SIG-M5 (cell line): ENCODE measurements at regions not wholly inside any gene's neighbourhood (a gene's known extent, or its start where the extent isn't known, plus 50 kb on each side); places are given as distances from the start of the nearest gene placed in this dataset.

Source experiments
- DNase-seq: peaks from one replicate; lab custom pipeline; 2025; lab: John Stamatoyannopoulos, UW

DNA sequence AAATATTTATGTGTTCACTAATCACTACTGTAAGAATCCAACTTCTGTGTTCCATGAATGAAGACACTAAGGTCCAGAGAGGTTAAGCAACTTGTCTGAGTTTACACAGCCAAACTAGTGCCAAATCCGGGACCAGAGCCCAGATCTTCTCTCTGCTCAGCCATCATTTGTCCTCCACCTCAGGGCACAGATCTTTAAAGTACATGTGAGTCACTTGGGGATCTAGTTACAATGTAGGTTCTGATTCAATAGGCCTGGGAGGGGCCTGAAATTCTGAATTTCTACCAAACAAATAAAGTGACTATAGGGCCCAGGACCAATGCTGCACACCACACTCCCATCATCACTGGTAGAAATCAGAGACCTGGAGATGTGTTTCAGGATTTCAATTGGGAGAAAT is 162.9 kb downstream of the GXYLT1 start:
- DNase-seq, result no peak

DNA sequence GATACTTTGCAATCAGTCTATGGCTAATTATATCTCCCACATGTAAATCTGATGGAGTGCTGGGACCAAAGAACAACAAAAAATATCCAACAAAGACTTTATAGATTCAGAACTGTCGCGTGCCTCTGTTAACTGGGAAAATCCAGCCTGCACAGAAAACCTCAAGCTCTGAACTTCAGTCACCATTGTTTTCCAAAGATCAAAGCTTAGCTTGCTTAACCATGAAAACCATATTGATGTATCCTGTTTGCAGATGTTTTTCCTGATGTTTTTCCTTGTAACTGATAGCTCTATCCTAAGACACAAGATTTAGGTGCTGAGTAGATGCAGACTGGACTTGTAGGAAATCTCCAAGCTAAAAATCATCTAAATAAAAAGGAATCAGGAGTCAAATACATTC is 163.7 kb downstream of the GXYLT1 start:
- no peak for DNase-seq

DNA sequence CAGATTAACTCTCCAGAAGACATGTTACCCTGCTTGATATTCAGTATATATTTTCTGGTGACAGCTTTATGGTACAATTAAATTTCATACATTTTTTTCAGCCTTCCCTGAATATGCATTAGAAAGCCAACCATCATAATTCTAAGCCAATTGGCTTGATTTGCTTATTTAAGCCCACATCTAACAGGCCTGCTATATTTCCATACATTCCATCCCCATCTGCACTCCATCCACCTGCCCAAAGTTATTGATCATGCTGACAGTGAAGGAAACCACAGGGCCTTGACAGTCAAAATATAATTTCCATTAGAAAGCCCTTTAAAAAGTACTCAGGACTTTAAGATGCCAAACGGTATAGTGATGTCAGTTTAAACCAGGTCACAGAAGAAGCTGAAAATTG is 164.3 kb downstream of the GXYLT1 start:
- no peak for DNase-seq

DNA sequence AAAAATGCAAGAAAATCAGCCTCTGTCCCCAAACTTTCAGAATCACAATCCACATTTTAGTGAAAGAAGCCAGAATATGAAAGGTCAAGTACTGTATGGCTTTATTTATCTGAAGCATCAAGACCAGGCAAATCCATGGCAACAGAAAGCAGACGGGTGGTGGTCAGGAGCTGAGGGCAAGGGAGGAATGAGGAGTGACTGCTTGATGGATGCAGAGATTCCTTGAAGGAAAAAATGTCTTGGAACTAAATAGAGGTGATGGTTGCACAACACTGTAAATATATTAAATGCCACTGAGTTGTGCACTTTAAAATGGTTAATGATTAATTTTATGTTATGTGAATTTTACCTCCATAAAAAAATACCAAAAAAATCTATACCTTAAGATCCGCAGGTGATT is 165.1 kb downstream of the GXYLT1 start:
- no peak for DNase-seq

DNA sequence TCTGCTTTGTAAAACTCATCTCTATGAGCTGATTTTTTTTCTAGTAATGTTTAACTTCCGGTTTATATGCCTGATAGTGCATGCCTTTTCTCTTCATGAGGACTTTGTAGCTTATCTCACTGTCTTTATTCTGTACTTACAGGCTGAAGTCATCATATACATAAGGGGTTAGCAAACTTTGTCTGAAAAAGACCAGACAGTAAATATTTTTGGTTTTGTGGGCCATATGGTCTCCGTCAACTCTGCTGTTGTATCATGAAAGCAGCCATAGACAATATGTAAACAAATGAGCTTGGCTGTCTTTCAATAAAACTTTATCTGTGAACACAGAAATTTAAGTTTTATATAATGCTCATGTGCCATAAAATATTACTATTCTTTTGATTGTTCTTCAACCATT is 172.1 kb downstream of the GXYLT1 start:
- DNase-seq, result no peak

DNA sequence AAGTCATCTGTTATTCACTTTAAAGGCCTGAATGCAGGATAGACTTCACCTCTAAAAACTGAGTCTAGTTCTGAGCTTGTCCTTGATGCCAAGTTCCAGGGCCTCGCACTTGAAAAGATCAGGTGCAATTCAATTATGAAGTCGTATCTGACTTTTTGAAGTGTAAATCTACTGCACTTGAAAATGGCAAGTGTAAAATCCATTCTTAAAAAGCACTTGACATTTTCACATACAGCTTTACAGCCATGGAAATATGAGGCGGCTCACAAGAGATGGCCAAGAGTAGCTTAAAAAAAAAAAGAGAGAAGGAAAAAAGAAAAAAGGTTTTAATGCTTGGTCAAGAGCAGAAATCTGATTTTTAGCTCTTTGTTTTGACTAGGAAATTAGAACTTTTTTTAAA is 172.5 kb downstream of the GXYLT1 start:
- DNase-seq, result no peak

DNA sequence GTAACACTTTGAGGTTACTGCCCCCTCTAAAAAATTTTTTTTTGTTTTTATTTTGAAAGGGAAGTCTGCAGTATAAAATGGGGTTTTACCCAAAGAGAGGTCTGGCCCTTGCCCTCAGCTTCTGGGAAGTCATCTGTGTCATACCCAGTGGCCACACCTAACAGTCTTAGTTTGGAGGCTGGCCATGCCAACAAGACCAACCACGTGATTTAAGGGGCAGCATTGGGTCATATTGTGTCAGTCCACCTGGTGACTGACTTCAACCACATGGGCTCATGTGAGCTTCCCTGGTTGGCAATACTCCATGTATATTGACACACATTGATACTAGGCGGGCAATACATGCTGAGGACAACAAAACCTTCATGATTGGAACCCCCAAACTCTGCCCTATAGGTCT is 173.9 kb downstream of the GXYLT1 start:
- no peak for DNase-seq

DNA sequence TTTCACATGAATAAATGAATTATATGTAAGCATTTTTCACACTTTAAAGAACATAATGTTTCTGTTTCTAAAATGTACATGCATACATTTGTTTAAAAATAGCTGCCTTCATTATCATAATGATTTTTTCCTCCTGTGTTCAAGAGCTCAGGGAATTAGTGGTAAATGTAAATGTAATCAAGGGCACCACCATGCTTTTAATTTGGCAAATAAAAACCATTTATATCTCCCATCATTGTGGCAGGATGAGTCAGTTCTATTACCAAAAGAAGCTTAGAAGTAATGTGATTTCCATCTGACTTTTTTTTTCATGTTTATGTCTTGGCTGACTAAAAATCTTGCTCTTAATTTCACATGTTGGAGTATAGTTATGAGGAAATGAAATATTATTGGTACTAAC is 176.1 kb downstream of the GXYLT1 start:
- DNase-seq, result no peak

DNA sequence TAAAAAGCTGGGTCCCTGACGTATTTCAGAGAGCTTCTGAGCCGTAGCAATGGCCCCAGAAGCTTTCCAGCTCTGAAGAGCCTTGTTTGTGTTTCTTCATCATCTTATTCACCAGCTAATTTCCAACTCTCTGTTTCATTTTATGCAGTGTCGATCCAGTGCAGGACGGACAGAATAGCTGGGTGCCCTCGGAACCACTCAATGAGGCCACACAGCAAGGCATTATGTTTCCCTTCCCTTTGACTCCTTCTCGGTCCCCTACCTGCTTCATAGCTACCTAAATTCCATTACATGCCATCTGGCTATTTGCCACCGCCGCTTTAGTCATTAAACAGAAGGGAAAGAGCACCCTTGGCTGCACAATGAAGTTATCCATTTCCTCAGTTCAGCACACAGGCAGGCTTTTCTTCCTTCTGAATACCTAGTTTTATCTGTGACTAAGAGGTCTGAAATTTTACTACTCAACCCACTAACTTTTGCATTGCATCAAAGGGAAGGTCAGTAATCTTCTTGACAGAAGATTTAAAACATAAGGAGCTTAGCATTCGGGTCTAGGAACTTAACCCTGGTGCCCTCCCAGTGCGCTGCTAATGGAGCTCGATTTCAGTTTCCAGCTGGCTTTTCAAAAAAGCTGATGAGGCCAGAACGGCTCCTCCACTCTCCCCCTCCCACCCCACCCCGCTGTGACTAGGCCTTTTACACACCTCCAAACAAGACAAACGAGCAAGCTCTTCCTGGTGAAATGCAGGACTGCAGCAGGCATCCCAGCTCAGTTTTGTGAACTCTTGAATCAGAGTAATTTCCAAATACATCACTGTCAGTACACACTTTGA is 176.8 kb downstream of the GXYLT1 start:
- DNase-seq, result no peak

DNA sequence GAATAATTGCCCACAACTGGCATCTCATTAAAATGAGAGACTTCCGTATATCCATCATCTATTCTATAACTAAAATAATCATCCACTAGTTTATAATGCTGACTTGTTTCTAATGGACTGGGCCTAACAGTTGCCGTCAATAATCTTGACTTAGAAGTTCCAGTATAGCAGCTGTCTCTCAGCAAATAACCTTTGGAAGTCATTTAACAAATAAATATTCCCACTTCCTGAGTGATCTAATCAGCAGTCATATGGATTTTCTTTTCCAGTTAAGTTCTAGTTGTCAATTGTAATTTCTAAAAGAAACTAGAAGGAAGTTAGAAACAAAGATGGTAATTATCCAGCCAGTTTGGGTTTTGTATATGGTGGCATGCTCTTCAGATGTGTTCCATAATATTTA is 177.8 kb downstream of the GXYLT1 start:
- no peak for DNase-seq

DNA sequence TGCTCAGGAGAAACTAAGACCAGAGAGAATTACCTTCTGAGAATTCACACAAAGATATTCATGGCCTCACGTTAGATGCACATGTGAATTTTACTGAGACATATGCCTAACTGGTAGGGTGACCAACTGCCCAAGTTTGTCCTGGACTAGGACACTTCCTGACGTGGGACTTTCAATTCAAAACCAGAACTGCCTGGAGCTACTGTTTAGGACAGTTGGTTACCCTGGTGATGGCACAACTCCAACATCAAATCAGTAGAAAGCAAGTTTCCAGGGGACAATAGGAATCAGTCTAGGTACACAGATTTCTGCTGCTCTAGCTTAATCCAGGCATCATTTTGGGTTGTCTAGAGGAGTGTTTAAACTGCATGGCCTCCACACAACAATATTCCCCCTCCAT is 178.7 kb downstream of the GXYLT1 start:
- no peak for DNase-seq

DNA sequence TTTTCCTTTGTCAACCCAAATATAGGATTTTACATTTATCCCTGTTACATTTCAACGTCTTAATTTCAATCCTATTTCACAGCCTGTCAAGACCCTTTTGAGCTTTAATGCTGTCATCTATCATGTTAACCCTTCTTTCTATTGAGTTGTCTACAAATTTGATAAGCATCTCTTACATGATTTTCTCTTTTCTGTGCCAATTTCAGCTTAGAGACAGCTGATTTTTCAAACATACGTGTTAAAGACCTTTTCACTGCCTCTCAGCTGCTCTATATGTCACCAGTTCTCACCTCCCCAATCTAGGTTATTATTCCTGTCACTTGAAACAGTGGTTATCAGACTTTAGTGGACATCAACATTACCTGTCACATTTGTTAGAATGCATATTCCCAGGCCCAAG is 181.3 kb downstream of the GXYLT1 start:
- no peak for DNase-seq

DNA sequence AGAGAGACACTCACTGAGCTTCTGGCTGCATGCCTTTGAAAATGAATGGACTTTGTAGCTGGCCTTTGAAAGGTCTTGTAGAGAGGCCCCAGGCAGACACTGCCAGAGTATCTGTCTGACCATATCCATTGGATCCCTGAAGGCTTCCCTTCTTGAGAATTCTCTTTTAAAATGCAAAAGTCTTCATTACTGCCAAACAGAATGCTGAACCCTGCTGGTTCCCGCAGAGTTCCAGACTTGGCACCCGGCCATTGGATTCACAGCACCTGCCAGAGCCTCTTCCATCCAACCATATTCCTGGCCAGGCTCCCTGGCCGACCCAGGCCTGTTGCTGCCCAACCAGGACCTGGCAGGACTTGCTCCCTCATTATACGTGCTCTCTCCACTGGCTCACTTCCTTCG is 182.5 kb downstream of the GXYLT1 start:
- DNase-seq, result no peak

DNA sequence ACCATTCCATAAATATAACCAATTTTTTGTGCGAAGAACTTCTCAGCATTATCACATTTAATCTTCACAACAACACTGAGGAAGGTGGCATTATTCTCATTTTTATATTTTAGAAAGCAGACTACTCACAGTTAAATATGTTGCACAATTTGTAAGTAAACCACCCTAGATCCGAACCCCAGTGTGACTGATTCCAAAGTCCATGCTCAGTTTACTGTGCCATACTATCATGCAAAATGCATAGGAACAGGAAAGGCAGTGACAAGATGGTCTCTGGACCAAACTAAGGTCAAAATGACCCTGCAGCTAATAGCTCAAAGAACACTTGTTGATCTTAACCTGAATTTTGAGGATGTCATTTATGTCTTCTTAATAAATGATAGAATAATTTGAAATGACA is 185.4 kb downstream of the GXYLT1 start:
- no peak for DNase-seq

DNA sequence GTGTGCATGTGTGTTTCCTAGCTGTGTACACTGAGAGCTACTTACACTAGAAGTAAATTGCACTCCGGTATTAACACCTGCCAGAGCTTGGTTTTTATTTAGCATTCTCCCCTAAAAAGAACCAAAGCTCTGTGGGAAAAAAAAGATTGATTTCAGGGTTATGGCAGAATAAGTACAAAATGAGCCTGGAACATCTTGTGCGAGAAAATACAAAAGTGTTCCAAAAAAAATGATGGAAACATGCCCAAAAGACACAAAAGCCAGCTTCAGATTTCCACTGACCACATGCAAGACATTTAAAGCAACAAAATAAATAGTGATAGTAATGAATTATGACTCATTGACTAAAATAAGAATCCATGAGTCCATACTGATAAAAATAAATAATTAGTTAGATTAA is 188.3 kb downstream of the GXYLT1 start:
- no peak for DNase-seq

DNA sequence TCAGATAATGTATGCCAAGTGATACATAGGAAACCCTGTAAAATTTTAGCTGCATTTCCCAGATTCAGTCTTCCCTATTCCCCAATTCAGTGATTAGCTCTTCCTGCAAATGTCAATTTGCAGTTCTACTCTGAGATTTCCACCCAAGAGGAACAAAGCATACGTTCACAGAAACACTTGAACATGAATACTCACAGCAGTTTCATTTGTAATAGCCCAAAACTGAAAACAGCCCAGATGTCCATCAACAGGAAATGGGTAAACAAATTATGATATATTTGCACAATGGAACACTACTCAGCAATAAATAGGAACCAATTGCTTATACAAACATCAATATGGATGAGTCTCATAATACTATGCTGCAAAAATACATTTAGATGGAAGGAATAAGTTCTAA is 194.2 kb downstream of the GXYLT1 start:
- DNase-seq, result no peak

DNA sequence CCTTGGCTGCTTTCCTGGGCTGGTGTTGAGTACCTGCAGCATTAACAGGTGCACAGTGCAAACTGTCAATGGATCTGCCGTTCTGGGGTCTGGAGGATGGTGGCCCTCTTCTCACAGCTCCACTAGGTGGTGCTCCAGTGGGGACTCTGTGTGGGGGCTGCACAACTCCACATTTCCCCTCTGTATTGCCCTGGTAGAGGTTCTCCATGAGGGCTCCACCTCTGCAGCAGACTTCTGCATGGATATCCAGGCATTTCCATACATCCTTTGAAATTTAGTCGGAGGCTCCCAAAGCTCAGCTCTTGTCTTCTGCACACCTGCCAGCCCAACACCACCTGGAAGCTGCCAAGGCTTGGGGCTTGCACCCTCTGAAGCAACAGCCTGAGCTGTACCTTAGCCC is 198.6 kb downstream of the GXYLT1 start:
- no peak for DNase-seq

DNA sequence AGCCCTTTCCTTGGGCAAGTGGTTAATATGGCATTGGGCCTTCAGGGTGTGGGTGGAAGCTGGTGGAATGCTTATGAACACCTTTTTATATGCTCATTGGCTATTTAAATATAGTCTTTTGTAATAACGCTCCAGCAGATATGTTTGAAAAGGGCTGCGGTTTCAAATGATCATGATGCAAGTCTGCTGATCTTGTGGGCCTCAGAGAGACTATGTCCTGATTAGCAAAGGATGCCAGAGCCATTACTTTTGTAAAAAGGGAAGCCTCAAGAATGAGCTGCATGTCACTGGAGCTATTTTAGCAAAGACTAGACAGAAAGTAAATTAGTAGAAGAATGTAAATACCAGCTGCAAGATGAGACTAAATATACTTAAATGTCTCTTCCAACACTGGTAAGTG is 200.5 kb downstream of the GXYLT1 start:
- no peak for DNase-seq

DNA sequence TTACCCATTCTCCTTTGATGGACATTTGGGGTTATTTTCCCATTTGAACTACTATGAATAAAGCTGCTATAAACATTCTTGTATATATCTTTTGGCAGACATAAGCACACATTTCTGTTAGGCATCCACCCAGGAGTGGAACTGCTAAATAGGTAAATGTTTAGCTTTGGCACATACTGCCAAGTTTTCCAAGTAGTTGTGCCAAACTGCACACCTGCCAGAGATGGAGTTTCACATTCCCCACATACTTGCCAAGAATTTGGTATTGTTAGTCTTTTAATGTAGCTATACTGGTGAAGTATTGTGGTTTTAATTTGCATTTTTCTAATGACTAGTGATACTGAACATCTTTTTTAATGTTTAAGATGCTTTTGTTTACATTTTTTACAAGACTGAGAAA is 201.0 kb downstream of the GXYLT1 start:
- DNase-seq, result no peak

DNA sequence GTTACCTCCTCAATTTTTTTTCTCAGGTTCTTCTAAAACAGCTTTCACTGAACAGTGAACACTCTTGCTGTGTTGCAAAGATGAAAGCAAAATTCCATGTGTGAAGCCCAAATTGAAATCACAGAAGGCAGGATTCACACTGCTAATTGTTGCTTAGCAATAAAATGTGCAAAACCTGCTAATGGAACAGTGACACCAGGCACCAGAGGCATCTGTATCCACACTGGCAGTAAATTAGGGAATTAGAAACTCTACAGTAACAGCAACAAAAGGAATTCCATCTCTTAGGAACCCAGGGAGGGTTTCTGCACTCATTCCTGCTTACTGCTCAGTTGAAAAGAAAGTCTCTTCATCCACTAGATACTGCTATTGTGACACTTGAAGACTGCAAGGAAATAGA is 202.3 kb downstream of the GXYLT1 start:
- DNase-seq, result no peak

DNA sequence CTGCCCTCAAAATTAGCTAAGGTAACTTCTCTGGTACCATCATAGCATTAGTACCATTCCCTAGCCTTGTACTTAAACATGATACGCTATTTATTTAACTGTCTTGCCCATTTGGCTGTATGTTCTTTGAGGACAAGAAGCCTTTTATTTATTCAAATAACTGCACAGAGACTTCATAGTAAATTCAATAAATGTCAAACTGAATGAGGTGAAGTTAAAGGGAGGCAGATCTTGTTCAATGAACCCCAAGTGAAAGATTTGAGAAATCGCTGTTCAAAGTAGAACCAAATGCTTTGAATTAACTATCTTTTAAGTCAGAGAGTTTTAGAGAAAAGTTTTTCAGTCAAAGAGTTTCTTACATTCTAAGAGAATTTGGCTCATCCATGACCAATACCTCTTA is 203.6 kb downstream of the GXYLT1 start:
- DNase-seq, result no peak

DNA sequence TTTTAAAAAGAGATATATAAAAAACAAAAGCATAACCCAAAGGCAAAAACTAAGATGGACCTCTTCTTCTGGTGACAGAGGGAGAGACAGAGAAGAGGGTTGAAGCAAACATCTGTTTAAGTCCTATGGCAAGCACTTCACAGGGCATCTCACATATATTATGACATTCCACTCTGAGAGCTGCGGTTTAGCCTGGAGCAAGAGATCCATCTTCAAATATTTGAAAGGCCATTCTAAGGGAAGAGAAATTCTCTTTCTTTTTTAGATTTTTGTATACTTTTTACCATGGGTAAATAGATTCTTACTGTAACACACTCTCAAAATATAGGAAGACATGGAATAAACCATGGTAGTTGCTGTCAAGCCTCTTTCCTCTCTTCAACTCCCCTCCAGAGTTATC is 204.1 kb downstream of the GXYLT1 start:
- no peak for DNase-seq

DNA sequence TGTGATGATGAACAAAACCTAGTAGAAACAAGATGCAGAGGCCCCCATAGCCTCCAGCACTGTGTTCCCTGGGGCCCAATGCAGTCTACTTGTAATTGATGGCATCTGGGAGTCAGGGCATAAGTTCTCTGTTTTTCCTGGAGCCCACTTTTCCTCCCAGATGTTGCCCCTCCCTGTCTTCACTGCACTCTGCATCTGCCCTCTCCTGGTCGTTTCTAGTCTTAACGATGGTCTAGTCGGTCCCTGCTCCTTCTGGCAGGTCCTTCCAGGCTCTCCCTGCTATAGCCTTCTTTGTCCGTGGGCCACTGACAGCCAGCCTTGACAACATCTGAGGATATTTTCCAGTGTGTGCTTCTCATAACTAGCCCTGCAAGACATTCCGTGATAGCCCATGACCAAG is 208.3 kb downstream of the GXYLT1 start:
- DNase-seq, result no peak

DNA sequence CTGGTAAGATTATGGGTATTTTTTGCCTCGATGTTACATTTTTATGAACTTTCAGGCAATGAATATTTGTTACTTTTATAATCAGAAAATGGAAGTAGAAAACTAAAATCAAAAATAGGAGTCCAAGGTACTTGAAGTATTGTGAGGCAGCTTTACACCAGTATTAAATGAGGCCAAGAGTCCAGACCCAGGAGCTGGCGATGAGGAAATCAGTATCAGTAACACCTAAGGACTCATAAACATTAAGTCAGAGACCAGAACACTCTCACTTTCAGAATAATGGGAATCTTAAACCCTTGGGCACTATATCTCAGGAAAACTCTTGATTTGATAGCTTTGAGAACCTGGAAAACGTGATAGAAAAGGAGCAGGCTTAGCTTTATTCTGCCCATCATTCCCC is 208.8 kb downstream of the GXYLT1 start:
- DNase-seq, result no peak
